Ovary (tissue), 3 donors: ENCODE measurements at regions not wholly inside any gene's neighbourhood (a gene's known extent, or its start where the extent isn't known, plus 50 kb on each side); places are given as distances from the start of the nearest gene placed in this dataset.

Source experiments
- EP300 ChIP-seq: sonication (generic); formaldehyde crosslinking; IDR thresholded peaks from one replicate; pipeline ENCODE4 v1.6.1; 2017; ENCODE audit warnings: antibody characterized with exemption
- POLR2A ChIP-seq: fragments of 450-650 bp; IDR thresholded peaks from one replicate; pipeline ENCODE4 v1.6.1; 2017; ENCODE audit warnings: antibody characterized with exemption, mild to moderate bottlenecking, moderate library complexity
- TF ChIP-seq, protein P1 (sequence below), 3 donors: fragments of 450-650 bp in 2 of 3; fragments of 200-600 bp in 1 of 3; IDR thresholded peaks; one replicate each; pipeline versions ENCODE4 v1.5.1 to v1.8.0; 2016 to 2022; ENCODE audit warnings: antibody characterized with exemption in 3 of 3, mild to moderate bottlenecking in 1 of 3
- donor health status: DM: no; HTN: no; CAD: no.

GRCh38 chr7:142418326-142418725 lies 160.5 kb upstream of the PRSS58 start:
- TF ChIP-seq, protein P1, sequence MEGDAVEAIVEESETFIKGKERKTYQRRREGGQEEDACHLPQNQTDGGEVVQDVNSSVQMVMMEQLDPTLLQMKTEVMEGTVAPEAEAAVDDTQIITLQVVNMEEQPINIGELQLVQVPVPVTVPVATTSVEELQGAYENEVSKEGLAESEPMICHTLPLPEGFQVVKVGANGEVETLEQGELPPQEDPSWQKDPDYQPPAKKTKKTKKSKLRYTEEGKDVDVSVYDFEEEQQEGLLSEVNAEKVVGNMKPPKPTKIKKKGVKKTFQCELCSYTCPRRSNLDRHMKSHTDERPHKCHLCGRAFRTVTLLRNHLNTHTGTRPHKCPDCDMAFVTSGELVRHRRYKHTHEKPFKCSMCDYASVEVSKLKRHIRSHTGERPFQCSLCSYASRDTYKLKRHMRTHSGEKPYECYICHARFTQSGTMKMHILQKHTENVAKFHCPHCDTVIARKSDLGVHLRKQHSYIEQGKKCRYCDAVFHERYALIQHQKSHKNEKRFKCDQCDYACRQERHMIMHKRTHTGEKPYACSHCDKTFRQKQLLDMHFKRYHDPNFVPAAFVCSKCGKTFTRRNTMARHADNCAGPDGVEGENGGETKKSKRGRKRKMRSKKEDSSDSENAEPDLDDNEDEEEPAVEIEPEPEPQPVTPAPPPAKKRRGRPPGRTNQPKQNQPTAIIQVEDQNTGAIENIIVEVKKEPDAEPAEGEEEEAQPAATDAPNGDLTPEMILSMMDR (IDR thresholded peaks at IDR 0.05), result no peak
- TF ChIP-seq POLR2A (no peak), EP300 (no peak)
